IMR-90 (cell line): ENCODE measurements at regions not wholly inside any gene's neighbourhood (a gene's known extent, or its start where the extent isn't known, plus 50 kb on each side); places are given as distances from the start of the nearest gene placed in this dataset.

Source experiments
- ATAC-seq: fragments of 200-7000 bp; cut with Tn5 transposase; 2 replicates; pipeline ENCODE4 v1.9.1; 2020; ENCODE audit warnings: low read depth, mild to moderate bottlenecking, moderate library complexity
- BruUV-seq: library from RNA; stranded (reverse); fragments of 400-500 nt; replicated peaks from 2 replicates; lab custom pipeline; 2021; lab: Mats Ljungman, UMichigan
- CTCF ChIA-PET: fragments of 300-600 bp; formaldehyde crosslinking; extraction: SDS; loops from one replicate; lab custom pipeline; 2021; ENCODE audit warnings: antibody characterized with exemption; lab: Yijun Ruan, JAX
- POLR2A ChIA-PET: fragments of 300-600 bp; sonication (Branson Sonifier 250); formaldehyde crosslinking; loops from one replicate; lab custom pipeline; 2022; ENCODE audit warnings: antibody characterized with exemption; ENCODE audit not compliant: unreplicated experiment; lab: Charles Lee
- DNase-seq: peaks from one replicate; pipeline ENCODE4 v3.0.0; 2013
- H2AFZ ChIP-seq: replicated peaks from 2 replicates; pipeline ENCODE3; 2013; ENCODE audit warnings: low read length, mild to moderate bottlenecking; ENCODE audit not compliant: poor library complexity
- H2AK5ac ChIP-seq: 2 replicates; pipeline ENCODE4 v1.6.1; 2013; ENCODE audit warnings: low read depth, low read length, inconsistent platforms
- H2AK9ac ChIP-seq: replicated peaks from 2 replicates; pipeline ENCODE3; 2013; ENCODE audit warnings: mild to moderate bottlenecking, low read depth, low read length, moderate library complexity; ENCODE audit not compliant: poor library complexity
- H2BK120ac ChIP-seq: 2 replicates; pipeline ENCODE4 v1.6.1; 2013; ENCODE audit warnings: low read depth, low read length, inconsistent platforms
- H2BK15ac ChIP-seq: 3 replicates; pipeline ENCODE4 v1.6.1; 2013; ENCODE audit warnings: low read depth, low read length, inconsistent platforms
- H2BK20ac ChIP-seq: 2 replicates; pipeline ENCODE4 v1.6.1; 2013; ENCODE audit warnings: low read depth, mild to moderate bottlenecking, inconsistent platforms, low read length, moderate library complexity
- H2BK5ac ChIP-seq: 2 replicates; pipeline ENCODE4 v1.6.1; 2013; ENCODE audit warnings: mild to moderate bottlenecking, low read depth, low read length, inconsistent platforms; ENCODE audit not compliant: poor library complexity, severe bottlenecking
- H3K14ac ChIP-seq: replicated peaks from 2 replicates; pipeline ENCODE4 v1.6.1; 2013; ENCODE audit warnings: low read depth, low read length, inconsistent platforms
- H3K18ac ChIP-seq: 2 replicates; pipeline ENCODE4 v1.6.1; 2013; ENCODE audit warnings: low read depth, low read length, control low read depth
- H3K23ac ChIP-seq: 2 replicates; pipeline ENCODE4 v1.6.1; 2013; ENCODE audit warnings: low read depth, low read length, inconsistent platforms
- H3K27ac ChIP-seq: 2 replicates; pipeline ENCODE4 v1.5.1; 2013; ENCODE audit warnings: mild to moderate bottlenecking, control low read depth, low read length; ENCODE audit not compliant: insufficient read depth
- H3K27me3 ChIP-seq: 2 replicates; pipeline ENCODE4 v1.6.1; 2013; ENCODE audit warnings: low read length; ENCODE audit not compliant: control insufficient read depth, insufficient read depth
- H3K36me3 ChIP-seq: 2 replicates; pipeline ENCODE4 v1.6.1; 2013; ENCODE audit warnings: low read length, mixed read lengths; ENCODE audit not compliant: control insufficient read depth, insufficient read depth
- H3K4ac ChIP-seq: 2 replicates; pipeline ENCODE4 v1.6.1; 2013; ENCODE audit warnings: low read depth, low read length, inconsistent platforms
- H3K4me1 ChIP-seq: 2 replicates; pipeline ENCODE4 v1.6.1; 2013; ENCODE audit warnings: low read length, mixed read lengths; ENCODE audit not compliant: control insufficient read depth, insufficient read depth
- H3K4me2 ChIP-seq: 2 replicates; pipeline ENCODE4 v1.6.1; 2013; ENCODE audit warnings: low read depth, mild to moderate bottlenecking, control low read depth, low read length, moderate library complexity
- H3K4me3 ChIP-seq: 2 replicates; pipeline ENCODE4 v1.5.1; 2013; ENCODE audit warnings: low read depth, mild to moderate bottlenecking, control low read depth, low read length, moderate library complexity; ENCODE audit not compliant: insufficient read depth
- H3K56ac ChIP-seq: 2 replicates; pipeline ENCODE4 v1.6.1; 2013; ENCODE audit warnings: low read length, inconsistent platforms; ENCODE audit not compliant: insufficient read depth; ENCODE audit errors: extremely low read depth
- H3K79me1 ChIP-seq, 2 experiments: 2 replicates each; pipeline ENCODE4 v1.6.1; 2013; ENCODE audit warnings: low read length in 2 of 2, inconsistent platforms in 1 of 2, low read depth in 1 of 2
- H3K9ac ChIP-seq: 2 replicates; pipeline ENCODE4 v1.6.1; 2013; ENCODE audit warnings: low read depth, low read length, control low read depth
- H3K9me1 ChIP-seq: 2 replicates; pipeline ENCODE4 v1.6.1; 2013; ENCODE audit warnings: low read length, inconsistent platforms; ENCODE audit not compliant: insufficient read depth
- H3K9me3 ChIP-seq: 2 replicates; pipeline ENCODE4 v1.6.1; 2013; ENCODE audit warnings: low read length; ENCODE audit not compliant: control insufficient read depth, insufficient read depth
- H4K20me1 ChIP-seq: 2 replicates; pipeline ENCODE4 v1.6.1; 2013; ENCODE audit warnings: low read length, inconsistent platforms; ENCODE audit not compliant: insufficient read depth
- H4K5ac ChIP-seq: 2 replicates; pipeline ENCODE4 v1.6.1; 2013; ENCODE audit warnings: mild to moderate bottlenecking, low read depth, low read length, control low read depth
- H4K8ac ChIP-seq, 2 experiments: 2 replicates each; pipeline ENCODE4 v1.6.1; 2013; ENCODE audit warnings: low read depth in 2 of 2, low read length in 2 of 2, control low read depth in 1 of 2, inconsistent platforms in 1 of 2
- H4K91ac ChIP-seq: 2 replicates; pipeline ENCODE4 v1.6.1; 2013; ENCODE audit warnings: low read depth, low read length, inconsistent platforms; ENCODE audit not compliant: insufficient read depth
- CEBPB ChIP-seq: IDR thresholded peaks from 2 replicates; pipeline ENCODE4 v1.6.1; 2012; ENCODE audit warnings: low read depth, low read length, improper control_type of control experiment
- MAZ ChIP-seq: IDR thresholded peaks from 2 replicates; pipeline ENCODE4 v1.6.1; 2012; ENCODE audit warnings: low read depth, mild to moderate bottlenecking, low read length, improper control_type of control experiment, moderate library complexity, borderline replicate concordance
- RFX5 ChIP-seq: IDR thresholded peaks from 2 replicates; pipeline ENCODE4 v1.8.0; 2012; ENCODE audit warnings: low read depth, mild to moderate bottlenecking, low read length, moderate library complexity
- WGBS, 2 experiments: methylation state at CpG; one replicate each; pipeline versions ENCODE4 v1.1.5 to v1.1.7; 2013; ENCODE audit warnings: missing lambda C conversion rate in 2 of 2; ENCODE audit not compliant: insufficient read length in 1 of 2; ENCODE audit errors: extremely low coverage in 2 of 2; 5-methylcytosine and 5-hydroxymethylcytosine counted together
- dilution Hi-C: fragments of 300-500 bp; cut with HindIII; formaldehyde crosslinking; loops from one replicate; pipeline ENCODE4 v1.14.3; 2018; ENCODE audit warnings: low sequenced_read_pairs; ENCODE audit not compliant: unreplicated experiment
- in situ Hi-C: fragments of 300-500 bp; cut with MboI; formaldehyde crosslinking; loops from 3 replicates; pipeline ENCODE4 v1.14.3; 2019; ENCODE audit warnings: low sequenced_read_pairs, inconsistent platforms, mixed read lengths
- intact Hi-C: fragments of 100-400 bp; cut with micrococcal nuclease; formaldehyde crosslinking; loops from 2 replicates; pipeline ENCODE4 v1.10.0; 2022

- no peak overlapping the region for H2AFZ ChIP-seq
- H3K27ac ChIP-seq = no peak overlapping the region
- in situ Hi-C loops (no loop called here), dilution Hi-C loops (no loop called here), intact Hi-C loops (no loop called here)
- no peak overlapping the region for H3K9ac ChIP-seq
- H3K79me1 ChIP-seq = no peaks in the 10 kb centered on the region
- H3K14ac ChIP-seq = no peak overlapping the region
- WGBS, 2 experiments = 92% methylated on average over 6 of the region's 15 CpGs; no CpG with 5 or more reads in 1 of the 2 experiments
- POLR2A ChIA-PET = no interaction called here
- no peak overlapping the region for H2BK120ac ChIP-seq
- H2BK20ac ChIP-seq = no peak overlapping the region
- 0 out of 2 replicates have a peak, but pooled peaks cover 3% of the 10 kb centered on the region for H3K9me1 ChIP-seq
- H3K36me3 ChIP-seq = no peaks in the 10 kb centered on the region
- TF ChIP-seq CEBPB = no peak
- TF ChIP-seq RFX5 = no peak
- no peak for TF ChIP-seq MAZ
- no peak overlapping the region for H4K8ac ChIP-seq
- no peak overlapping the region for H3K4me2 ChIP-seq
- H3K4me1 ChIP-seq = no peaks in the 10 kb centered on the region
- H4K5ac ChIP-seq = no peak overlapping the region
- no peak overlapping the region for H3K56ac ChIP-seq
- BruUV-seq = no TSS peak
- no peak overlapping the region for H2BK5ac ChIP-seq
- no peak for DNase-seq
- no peaks in the 10 kb centered on the region for H3K9me3 ChIP-seq
- H2AK5ac ChIP-seq = no peak overlapping the region
- no peak overlapping the region for H2BK15ac ChIP-seq
- no peak overlapping the region for H3K23ac ChIP-seq
- H2AK9ac ChIP-seq = no peak overlapping the region
- no peak overlapping the region for H3K18ac ChIP-seq
- no peak overlapping the region for H3K4me3 ChIP-seq
- CTCF ChIA-PET = no interaction called here
- no peak overlapping the region for H3K4ac ChIP-seq
- H4K20me1 ChIP-seq = no peaks in the 10 kb centered on the region
- ATAC-seq = no peak
- no peaks in the 10 kb centered on the region for H3K27me3 ChIP-seq
- no peak overlapping the region for H4K91ac ChIP-seq
Measured at GRCh38 chr16:86095131-86095752, 196.3 kb downstream of the IRF8 start.
